ENCODE measurements at regions not wholly inside any gene's neighbourhood (a gene's known extent, or its start where the extent isn't known, plus 50 kb on each side); places are given as distances from the start of the nearest gene placed in this dataset.

GRCh38 chr9:107700847-107701246 lies 211.3 kb upstream of the KLF4 start:
- H3K4me2 ChIP-seq (ENCODE audit: low read length): no peak overlapping the region
- H3K9me3 ChIP-seq (ENCODE audit: low read length): no peaks in the 10 kb centered on the region
- no peak overlapping the region for H3K27ac ChIP-seq (ENCODE audit: low read depth, low read length, poor library complexity, severe bottlenecking)
- H3K79me2 ChIP-seq (ENCODE audit: insufficient read depth, low read length): no peaks in the 10 kb centered on the region
- no peaks in the 10 kb centered on the region for H3K36me3 ChIP-seq (ENCODE audit: insufficient read depth, low read length)
- no peaks in the 10 kb centered on the region for H3K4me1 ChIP-seq (ENCODE audit: insufficient read depth, low read length, severe bottlenecking)
- H3K9ac ChIP-seq (ENCODE audit: low read length): no peak overlapping the region
- H3K9me2 ChIP-seq (ENCODE audit: low read depth, low read length): no peaks in the 10 kb centered on the region
- H3K27me3 ChIP-seq (ENCODE audit: insufficient read depth, low read length): no peaks in the 10 kb centered on the region
- no peak overlapping the region for H3K4me3 ChIP-seq (ENCODE audit: low read depth, low read length, poor library complexity, severe bottlenecking)
- no peak overlapping the region for H2AFZ ChIP-seq (ENCODE audit: low read length)
- no peaks in the 10 kb centered on the region for H3F3A ChIP-seq (ENCODE audit: insufficient read depth, low read length)
- no peaks in the 10 kb centered on the region for H4K20me1 ChIP-seq (ENCODE audit: insufficient read depth, low read length)
- TF ChIP-seq CTCF (IDR thresholded peaks at IDR 0.05; ENCODE audit: low read length) (no peak), EZH2 (IDR thresholded peaks at IDR 0.05; ENCODE audit: borderline replicate concordance, low read length) (no peak)

- Histone ChIP-seq H3K9ac (ENCODE audit: low read length) (no peak overlapping the region), H4K20me1 (ENCODE audit: insufficient read depth, low read length) (no peaks in the 10 kb centered on the region), H2AFZ (ENCODE audit: low read length) (no peak overlapping the region), H3K27ac (ENCODE audit: low read depth, low read length, poor library complexity, severe bottlenecking) (no peak overlapping the region), H3K4me3 (ENCODE audit: low read depth, low read length, poor library complexity, severe bottlenecking) (no peak overlapping the region), H3K36me3 (ENCODE audit: insufficient read depth, low read length) (no peaks in the 10 kb centered on the region), H3K27me3 (ENCODE audit: insufficient read depth, low read length) (no peaks in the 10 kb centered on the region), H3K79me2 (ENCODE audit: insufficient read depth, low read length) (no peaks in the 10 kb centered on the region), H3K4me1 (ENCODE audit: insufficient read depth, low read length, severe bottlenecking) (no peaks in the 10 kb centered on the region), H3K9me2 (ENCODE audit: low read depth, low read length) (no peaks in the 10 kb centered on the region), H3K9me3 (ENCODE audit: low read length) (no peaks in the 10 kb centered on the region), H3F3A (ENCODE audit: insufficient read depth, low read length) (no peaks in the 10 kb centered on the region), H3K4me2 (ENCODE audit: low read length) (no peak overlapping the region)
- TF ChIP-seq EZH2 (IDR thresholded peaks at IDR 0.05; ENCODE audit: borderline replicate concordance, low read length): no peak
- no peak for TF ChIP-seq CTCF (IDR thresholded peaks at IDR 0.05; ENCODE audit: low read length)
These were observed 209.7 kb upstream of the KLF4 start for GRCh38 chr9:107699231-107699630.

- H2AFZ ChIP-seq (ENCODE audit: low read length): no peak overlapping the region
- H3K36me3 ChIP-seq (ENCODE audit: insufficient read depth, low read length): no peaks in the 10 kb centered on the region
- H4K20me1 ChIP-seq (ENCODE audit: insufficient read depth, low read length): no peaks in the 10 kb centered on the region
- H3K9me3 ChIP-seq (ENCODE audit: low read length): no peaks in the 10 kb centered on the region
- no peak for TF ChIP-seq EZH2 (IDR thresholded peaks at IDR 0.05; ENCODE audit: borderline replicate concordance, low read length)
- TF ChIP-seq CTCF (IDR thresholded peaks at IDR 0.05; ENCODE audit: low read length): no peak
- no peak overlapping the region for H3K27ac ChIP-seq (ENCODE audit: low read depth, low read length, poor library complexity, severe bottlenecking)
- no peaks in the 10 kb centered on the region for H3K4me1 ChIP-seq (ENCODE audit: insufficient read depth, low read length, severe bottlenecking)
- no peak overlapping the region for H3K4me2 ChIP-seq (ENCODE audit: low read length)
- no peak overlapping the region for H3K4me3 ChIP-seq (ENCODE audit: low read depth, low read length, poor library complexity, severe bottlenecking)
- no peaks in the 10 kb centered on the region for H3K79me2 ChIP-seq (ENCODE audit: insufficient read depth, low read length)
- H3F3A ChIP-seq (ENCODE audit: insufficient read depth, low read length): no peaks in the 10 kb centered on the region
- H3K9me2 ChIP-seq (ENCODE audit: low read depth, low read length): no peaks in the 10 kb centered on the region
- H3K27me3 ChIP-seq (ENCODE audit: insufficient read depth, low read length): no peaks in the 10 kb centered on the region
- no peak overlapping the region for H3K9ac ChIP-seq (ENCODE audit: low read length)
These were observed 209.2 kb upstream of the KLF4 start for GRCh38 chr9:107698779-107699178.

Data from OCI-LY1 (cell line).